NOMO-1 treated with dmso at 0.1 percent for 144 hours (cell line): ENCODE measurements at regions not wholly inside any gene's neighbourhood (a gene's known extent, or its start where the extent isn't known, plus 50 kb on each side); places are given as distances from the start of the nearest gene placed in this dataset.

ENCODE experiments used
- DNase-seq: peaks from one replicate; lab custom pipeline; 2025; ENCODE audit not compliant: unreplicated experiment; lab: John Stamatoyannopoulos, UW

GRCh38 chr13:95494082-95494681 lies 58.3 kb upstream of the CLDN10 start:
- no peak for DNase-seq

DNA sequence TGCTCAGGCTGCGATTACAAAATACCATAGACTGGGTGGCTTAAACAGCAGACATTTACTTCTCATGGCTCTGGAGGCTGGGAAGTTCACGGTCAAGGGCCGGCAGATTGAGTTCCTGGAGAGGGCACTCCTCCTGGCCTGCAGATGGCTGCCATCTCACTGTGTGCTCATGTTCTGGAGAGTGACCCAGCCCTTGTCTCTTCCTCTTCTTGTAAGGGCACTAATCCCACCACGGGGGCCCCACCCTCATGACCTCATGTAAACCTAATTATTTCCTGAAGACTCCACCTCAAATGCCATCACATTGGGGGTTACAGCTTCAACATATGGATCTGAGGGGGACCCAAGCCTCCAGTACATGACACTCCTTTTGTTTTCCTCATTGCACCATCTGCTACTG lies 56.0 kb upstream of the CLDN10 start:
- no peak for DNase-seq

GRCh38 chr13:95497381-95497807 lies 55.1 kb upstream of the CLDN10 start:
- no peak for DNase-seq

- no peak for DNase-seq
These were observed 53.6 kb upstream of the CLDN10 start for GRCh38 chr13:95498886-95499285.

DNA sequence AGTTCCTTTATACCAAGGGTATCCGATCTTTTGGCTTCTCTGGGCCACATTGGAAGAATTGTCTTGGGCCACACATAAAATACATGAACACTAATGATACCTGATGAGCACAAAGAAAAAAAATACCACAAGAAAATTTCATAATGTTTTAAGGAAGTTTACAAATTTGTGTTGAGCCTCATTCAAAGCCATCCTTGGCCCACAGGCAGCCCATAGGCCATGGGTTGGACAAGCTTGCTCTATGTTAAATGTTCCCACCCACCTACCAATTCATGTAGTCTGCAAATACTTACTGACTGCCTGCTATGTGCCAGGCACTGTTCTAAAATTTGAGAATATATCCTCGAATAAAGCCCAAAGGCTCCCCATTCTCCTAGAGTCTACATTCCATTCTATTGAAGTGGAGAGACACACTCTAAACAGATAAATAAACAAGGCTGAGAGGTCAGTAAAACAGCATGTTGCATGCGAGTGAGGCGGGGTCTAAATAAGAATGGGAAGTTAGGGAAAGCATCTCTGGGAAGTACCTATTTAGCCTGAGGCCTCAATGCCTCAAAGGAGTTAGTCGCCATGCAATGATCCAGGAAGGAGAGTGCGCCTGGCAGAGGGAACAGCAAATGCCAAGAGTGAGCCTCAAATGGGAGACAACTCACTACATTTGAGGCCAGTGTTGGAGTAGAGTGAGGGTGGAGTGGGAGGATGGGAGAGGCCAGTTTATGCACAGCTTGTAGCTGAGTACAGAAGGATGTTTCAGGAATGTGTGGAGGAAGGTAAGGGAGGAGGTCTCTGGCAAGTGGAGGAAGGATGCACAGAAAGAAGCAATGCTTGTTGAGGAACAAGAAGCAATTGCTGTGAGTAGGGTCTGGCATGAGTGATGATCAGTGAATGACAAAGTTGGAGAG lies 52.5 kb upstream of the CLDN10 start:
- DNase-seq, result no peak

- DNase-seq, result no peak
These were observed 50.3 kb upstream of the CLDN10 start for GRCh38 chr13:95502216-95502615.
